Endothelial cell of hepatic sinusoid (primary cell): ENCODE measurements at regions not wholly inside any gene's neighbourhood (a gene's known extent, or its start where the extent isn't known, plus 50 kb on each side); places are given as distances from the start of the nearest gene placed in this dataset.

Experiments
- in situ Hi-C: cut with HindIII; loops from 2 replicates; pipeline ENCODE4 v1.10.0; 2017; ENCODE audit warnings: low sequenced_read_pairs

GRCh38 chr10:78702186-78702585, 366.6 kb upstream of the ZMIZ1 start:
- in situ Hi-C loops = no loop called here

- in situ Hi-C loops = no loop called here
Measured at GRCh38 chr10:78702876-78703275, 365.9 kb upstream of the ZMIZ1 start.

- in situ Hi-C loops = no loop called here
Measured at GRCh38 chr10:78703593-78703992, 365.2 kb upstream of the ZMIZ1 start.

GRCh38 chr10:78706256-78706655, 362.5 kb upstream of the ZMIZ1 start:
- in situ Hi-C loops = no loop called here

- in situ Hi-C loops = no loop called here
Measured at GRCh38 chr10:78706726-78707540, 361.8 kb upstream of the ZMIZ1 start.

GRCh38 chr10:78707745-78708144, 361.0 kb upstream of the ZMIZ1 start:
- in situ Hi-C loops = no loop called here

- in situ Hi-C loops = no loop called here
Measured at GRCh38 chr10:78712147-78712546, 356.6 kb upstream of the ZMIZ1 start.

- in situ Hi-C loops = no loop called here
Measured at GRCh38 chr10:78713659-78714058, 355.1 kb upstream of the ZMIZ1 start.

GRCh38 chr10:78714225-78714624, 354.5 kb upstream of the ZMIZ1 start:
- in situ Hi-C loops = no loop called here

GRCh38 chr10:78715435-78715834, 353.3 kb upstream of the ZMIZ1 start:
- in situ Hi-C loops = no loop called here

GRCh38 chr10:78716043-78716660, 352.6 kb upstream of the ZMIZ1 start:
- in situ Hi-C loops = no loop called here

GRCh38 chr10:78717200-78717599, 351.6 kb upstream of the ZMIZ1 start:
- in situ Hi-C loops = no loop called here

- in situ Hi-C loops = no loop called here
Measured at GRCh38 chr10:78718032-78718572, 350.7 kb upstream of the ZMIZ1 start.

GRCh38 chr10:78719276-78719675, 349.5 kb upstream of the ZMIZ1 start:
- in situ Hi-C loops = no loop called here

- in situ Hi-C loops = no loop called here
Measured at GRCh38 chr10:78720091-78720490, 348.7 kb upstream of the ZMIZ1 start.

GRCh38 chr10:78721231-78721630, 347.5 kb upstream of the ZMIZ1 start:
- in situ Hi-C loops = no loop called here

GRCh38 chr10:78724846-78725245, 343.9 kb upstream of the ZMIZ1 start:
- in situ Hi-C loops = no loop called here

GRCh38 chr10:78726171-78726570, 342.6 kb upstream of the ZMIZ1 start:
- in situ Hi-C loops = no loop called here

GRCh38 chr10:78727251-78727650, 341.5 kb upstream of the ZMIZ1 start:
- in situ Hi-C loops = no loop called here

- in situ Hi-C loops = no loop called here
Measured at GRCh38 chr10:78727728-78728127, 341.0 kb upstream of the ZMIZ1 start.

GRCh38 chr10:78728176-78728575, 340.6 kb upstream of the ZMIZ1 start:
- in situ Hi-C loops = no loop called here

GRCh38 chr10:78729366-78729765, 339.4 kb upstream of the ZMIZ1 start:
- in situ Hi-C loops = no loop called here
